ENCODE measurements at regions not wholly inside any gene's neighbourhood (a gene's known extent, or its start where the extent isn't known, plus 50 kb on each side); places are given as distances from the start of the nearest gene placed in this dataset.

- DNase-seq (no peak), ATAC-seq (ENCODE audit: insufficient read depth, low FRiP score) (no peak)
- no peaks in the 10 kb centered on the region for H3K36me3 ChIP-seq (ENCODE audit: control insufficient read depth in 4 of 4, insufficient read depth in 4 of 4, low read length in 4 of 4)
- 73 to 92% methylated on average over 1 of the region's 1 CpG for WGBS, 2 donors
- no peaks in the 10 kb centered on the region for H3K27me3 ChIP-seq (ENCODE audit: control insufficient read depth in 3 of 3, insufficient read depth in 3 of 3, low read length in 2 of 3)
- TF ChIP-seq, protein P1, sequence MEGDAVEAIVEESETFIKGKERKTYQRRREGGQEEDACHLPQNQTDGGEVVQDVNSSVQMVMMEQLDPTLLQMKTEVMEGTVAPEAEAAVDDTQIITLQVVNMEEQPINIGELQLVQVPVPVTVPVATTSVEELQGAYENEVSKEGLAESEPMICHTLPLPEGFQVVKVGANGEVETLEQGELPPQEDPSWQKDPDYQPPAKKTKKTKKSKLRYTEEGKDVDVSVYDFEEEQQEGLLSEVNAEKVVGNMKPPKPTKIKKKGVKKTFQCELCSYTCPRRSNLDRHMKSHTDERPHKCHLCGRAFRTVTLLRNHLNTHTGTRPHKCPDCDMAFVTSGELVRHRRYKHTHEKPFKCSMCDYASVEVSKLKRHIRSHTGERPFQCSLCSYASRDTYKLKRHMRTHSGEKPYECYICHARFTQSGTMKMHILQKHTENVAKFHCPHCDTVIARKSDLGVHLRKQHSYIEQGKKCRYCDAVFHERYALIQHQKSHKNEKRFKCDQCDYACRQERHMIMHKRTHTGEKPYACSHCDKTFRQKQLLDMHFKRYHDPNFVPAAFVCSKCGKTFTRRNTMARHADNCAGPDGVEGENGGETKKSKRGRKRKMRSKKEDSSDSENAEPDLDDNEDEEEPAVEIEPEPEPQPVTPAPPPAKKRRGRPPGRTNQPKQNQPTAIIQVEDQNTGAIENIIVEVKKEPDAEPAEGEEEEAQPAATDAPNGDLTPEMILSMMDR (IDR thresholded peaks at IDR 0.05; ENCODE audit: control extremely low read depth, extremely low read depth) = no peak
- H3K4me1 ChIP-seq (ENCODE audit: control insufficient read depth in 5 of 5, insufficient read depth in 5 of 5, low read length in 5 of 5) = peaks cover 0 to 4% (median 0%) of the 10 kb centered on the region in 5 donors
- H3K9ac ChIP-seq (ENCODE audit: insufficient read depth in 1 of 2, low read length in 2 of 2) = no peak overlapping the region
- no peak overlapping the region for H3K4me3 ChIP-seq
- peaks cover 0 to 2% (median 0%) of the 10 kb centered on the region in 4 donors for H3K9me3 ChIP-seq (ENCODE audit: control insufficient read depth in 4 of 4, insufficient read depth in 3 of 4, low read length in 3 of 4)
- no peak overlapping the region for H3K27ac ChIP-seq (ENCODE audit: low read depth in 1 of 2, low read length in 1 of 2)
Measured at GRCh38 chr12:58254463-58255100, 313.2 kb downstream of the ATP23 start.

GRCh38 chr12:58262796-58263195 lies 321.4 kb downstream of the ATP23 start:
- ATAC-seq (ENCODE audit: insufficient read depth, low FRiP score) (no peak), DNase-seq (no peak)
- H3K4me3 ChIP-seq = no peak overlapping the region
- H3K36me3 ChIP-seq (ENCODE audit: control insufficient read depth in 4 of 4, insufficient read depth in 4 of 4, low read length in 4 of 4) = no peaks in the 10 kb centered on the region
- H3K27me3 ChIP-seq (ENCODE audit: control insufficient read depth in 3 of 3, insufficient read depth in 3 of 3, low read length in 2 of 3) = no peaks in the 10 kb centered on the region
- no peak overlapping the region for H3K9ac ChIP-seq (ENCODE audit: insufficient read depth in 1 of 2, low read length in 2 of 2)
- no peaks in the 10 kb centered on the region for H3K9me3 ChIP-seq (ENCODE audit: control insufficient read depth in 4 of 4, insufficient read depth in 3 of 4, low read length in 3 of 4)
- H3K4me1 ChIP-seq (ENCODE audit: control insufficient read depth in 5 of 5, insufficient read depth in 5 of 5, low read length in 5 of 5) = peaks cover 0 to 3% (median 0%) of the 10 kb centered on the region in 5 donors
- TF ChIP-seq, protein P1 (IDR thresholded peaks at IDR 0.05; ENCODE audit: control extremely low read depth, extremely low read depth) = no peak
- H3K27ac ChIP-seq (ENCODE audit: low read depth in 1 of 2, low read length in 1 of 2) = no peak overlapping the region
- 87 to 91% methylated on average over 1 of the region's 1 CpG for WGBS, 2 donors

GRCh38 chr12:58263816-58264215 lies 322.4 kb downstream of the ATP23 start:
- peaks cover 0 to 13% (median 0%) of the 10 kb centered on the region in 5 donors for H3K4me1 ChIP-seq (ENCODE audit: control insufficient read depth in 5 of 5, insufficient read depth in 5 of 5, low read length in 5 of 5)
- ATAC-seq (ENCODE audit: insufficient read depth, low FRiP score) (no peak), DNase-seq (no peak)
- H3K4me3 ChIP-seq = no peak overlapping the region
- H3K36me3 ChIP-seq (ENCODE audit: control insufficient read depth in 4 of 4, insufficient read depth in 4 of 4, low read length in 4 of 4) = no peaks in the 10 kb centered on the region
- H3K9me3 ChIP-seq (ENCODE audit: control insufficient read depth in 4 of 4, insufficient read depth in 3 of 4, low read length in 3 of 4) = no peaks in the 10 kb centered on the region
- H3K27me3 ChIP-seq (ENCODE audit: control insufficient read depth in 3 of 3, insufficient read depth in 3 of 3, low read length in 2 of 3) = no peaks in the 10 kb centered on the region
- TF ChIP-seq, protein P1 (IDR thresholded peaks at IDR 0.05; ENCODE audit: control extremely low read depth, extremely low read depth) = no peak
- H3K9ac ChIP-seq (ENCODE audit: insufficient read depth in 1 of 2, low read length in 2 of 2) = no peak overlapping the region
- no peak overlapping the region for H3K27ac ChIP-seq (ENCODE audit: low read depth in 1 of 2, low read length in 1 of 2)
- 82 to 84% methylated on average over 1 of the region's 1 CpG for WGBS, 2 donors

- DNase-seq (peak in 2 of 3 donors; percentile 57 to 68), ATAC-seq (ENCODE audit: insufficient read depth, low FRiP score) (no peak)
- TF ChIP-seq, protein P1 (IDR thresholded peaks at IDR 0.05; ENCODE audit: control extremely low read depth, extremely low read depth) = no peak
- Histone ChIP-seq H3K4me1 (ENCODE audit: control insufficient read depth in 5 of 5, insufficient read depth in 5 of 5, low read length in 5 of 5) (peaks cover 0 to 52% (median 4%) of the 10 kb centered on the region in 5 donors), H3K36me3 (ENCODE audit: control insufficient read depth in 4 of 4, insufficient read depth in 4 of 4, low read length in 4 of 4) (no peaks in the 10 kb centered on the region), H3K4me3 (no peak overlapping the region), H3K9me3 (ENCODE audit: control insufficient read depth in 4 of 4, insufficient read depth in 3 of 4, low read length in 3 of 4) (no peaks in the 10 kb centered on the region), H3K27ac (ENCODE audit: low read depth in 1 of 2, low read length in 1 of 2) (no peak overlapping the region), H3K27me3 (ENCODE audit: control insufficient read depth in 3 of 3, insufficient read depth in 3 of 3, low read length in 2 of 3) (no peaks in the 10 kb centered on the region), H3K9ac (ENCODE audit: insufficient read depth in 1 of 2, low read length in 2 of 2) (no peak overlapping the region)
Measured at GRCh38 chr12:58268069-58268468, 326.7 kb downstream of the ATP23 start.

All from lung (tissue), 11 donors.